ENCODE measurements at regions not wholly inside any gene's neighbourhood (a gene's known extent, or its start where the extent isn't known, plus 50 kb on each side); places are given as distances from the start of the nearest gene placed in this dataset.

DNA sequence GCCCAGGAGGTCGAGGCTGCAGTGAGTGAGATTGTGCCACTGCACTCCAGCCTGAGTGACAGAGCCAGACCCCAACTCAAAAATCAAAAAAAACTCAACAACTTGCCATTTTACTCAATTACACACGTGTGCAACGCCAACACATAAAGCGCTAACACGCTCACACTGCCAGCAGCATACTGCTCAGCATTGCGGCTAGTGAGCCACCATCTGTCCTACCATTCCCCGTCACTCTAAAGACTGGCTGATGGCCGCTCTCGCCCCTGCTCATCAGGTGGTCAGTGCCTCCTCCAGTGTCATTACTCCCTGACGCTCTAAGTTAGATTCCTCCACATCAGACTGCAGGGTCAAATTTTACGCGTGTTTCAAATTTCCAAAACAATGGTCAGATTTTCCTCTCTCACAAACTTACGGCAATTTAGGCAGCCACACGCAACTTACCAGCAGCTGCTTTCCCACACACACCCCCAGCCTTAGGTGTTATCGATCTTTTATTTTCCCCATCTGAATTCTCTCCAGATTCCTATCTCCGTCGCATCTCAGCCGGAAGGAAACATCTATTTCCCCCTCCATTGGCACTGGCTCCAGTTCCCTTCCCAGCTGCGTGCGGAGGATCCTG lies 240.8 kb downstream of the C16orf95 start:
- no peaks in the 10 kb centered on the region for H3K36me3 ChIP-seq (ENCODE audit: control insufficient read depth, insufficient read depth, low read length)
- TF ChIP-seq, protein P1, sequence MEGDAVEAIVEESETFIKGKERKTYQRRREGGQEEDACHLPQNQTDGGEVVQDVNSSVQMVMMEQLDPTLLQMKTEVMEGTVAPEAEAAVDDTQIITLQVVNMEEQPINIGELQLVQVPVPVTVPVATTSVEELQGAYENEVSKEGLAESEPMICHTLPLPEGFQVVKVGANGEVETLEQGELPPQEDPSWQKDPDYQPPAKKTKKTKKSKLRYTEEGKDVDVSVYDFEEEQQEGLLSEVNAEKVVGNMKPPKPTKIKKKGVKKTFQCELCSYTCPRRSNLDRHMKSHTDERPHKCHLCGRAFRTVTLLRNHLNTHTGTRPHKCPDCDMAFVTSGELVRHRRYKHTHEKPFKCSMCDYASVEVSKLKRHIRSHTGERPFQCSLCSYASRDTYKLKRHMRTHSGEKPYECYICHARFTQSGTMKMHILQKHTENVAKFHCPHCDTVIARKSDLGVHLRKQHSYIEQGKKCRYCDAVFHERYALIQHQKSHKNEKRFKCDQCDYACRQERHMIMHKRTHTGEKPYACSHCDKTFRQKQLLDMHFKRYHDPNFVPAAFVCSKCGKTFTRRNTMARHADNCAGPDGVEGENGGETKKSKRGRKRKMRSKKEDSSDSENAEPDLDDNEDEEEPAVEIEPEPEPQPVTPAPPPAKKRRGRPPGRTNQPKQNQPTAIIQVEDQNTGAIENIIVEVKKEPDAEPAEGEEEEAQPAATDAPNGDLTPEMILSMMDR (IDR thresholded peaks at IDR 0.05; ENCODE audit: insufficient read depth, low read length, poor library complexity, severe bottlenecking), result no peak
- H3K4me3 ChIP-seq (replicated peaks; ENCODE audit: low read depth, low read length), result no peak overlapping the region
- no peaks in the 10 kb centered on the region for H3K27me3 ChIP-seq (replicated peaks; ENCODE audit: control insufficient read depth, insufficient read depth, low read length)
- DNase-seq (ENCODE audit: extremely low read depth, insufficient read length), result no peak

DNA sequence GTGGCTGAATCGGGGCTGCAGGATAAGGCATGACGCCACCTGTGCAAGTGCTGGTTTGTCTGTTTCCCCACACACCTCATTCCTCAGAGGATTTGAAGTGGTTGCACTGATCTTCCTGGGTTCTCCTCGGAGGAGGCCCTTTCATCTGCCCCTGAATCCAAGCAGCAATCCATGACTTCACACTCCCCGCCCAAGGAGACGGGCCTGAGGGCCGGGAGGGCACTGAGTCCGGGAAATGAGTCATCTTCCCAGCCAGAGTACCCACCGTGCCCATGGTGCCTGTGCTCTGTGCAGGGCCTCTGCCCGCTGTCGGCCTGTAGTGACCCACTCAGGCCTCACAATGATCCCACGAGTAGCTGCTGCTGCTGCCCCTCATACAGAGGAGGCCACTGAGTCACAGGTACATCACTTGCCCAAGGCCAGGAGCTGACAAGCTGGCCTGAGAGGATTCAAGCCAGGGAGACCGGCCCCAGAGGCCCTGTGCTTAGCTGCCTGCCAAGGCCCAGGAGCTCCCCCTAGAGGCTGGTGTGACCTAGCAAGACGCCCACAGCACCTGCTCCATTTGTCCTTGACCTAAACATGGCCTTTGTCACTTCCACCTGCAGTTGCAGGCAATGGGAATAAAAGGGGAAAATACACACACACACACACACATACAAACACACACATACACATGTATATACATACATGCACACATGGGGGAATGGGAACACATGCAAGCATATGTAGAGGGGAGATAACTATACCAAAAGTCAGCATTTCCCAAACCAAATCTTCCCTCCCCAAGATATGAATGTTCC lies 240.0 kb downstream of the C16orf95 start:
- TF ChIP-seq, protein P1 (IDR thresholded peaks at IDR 0.05; ENCODE audit: insufficient read depth, low read length, poor library complexity, severe bottlenecking), result peak; percentile 89
- Histone ChIP-seq H3K36me3 (ENCODE audit: control insufficient read depth, insufficient read depth, low read length) (no peaks in the 10 kb centered on the region), H3K4me3 (replicated peaks; ENCODE audit: low read depth, low read length) (no peak overlapping the region), H3K27me3 (replicated peaks; ENCODE audit: control insufficient read depth, insufficient read depth, low read length) (no peaks in the 10 kb centered on the region)
- peak; percentile 28 for DNase-seq (ENCODE audit: extremely low read depth, insufficient read length)

- no peak overlapping the region for H3K4me3 ChIP-seq (replicated peaks; ENCODE audit: low read depth, low read length)
- TF ChIP-seq, protein P1 (IDR thresholded peaks at IDR 0.05; ENCODE audit: insufficient read depth, low read length, poor library complexity, severe bottlenecking), result no peak
- H3K36me3 ChIP-seq (ENCODE audit: control insufficient read depth, insufficient read depth, low read length), result no peaks in the 10 kb centered on the region
- no peak for DNase-seq (ENCODE audit: extremely low read depth, insufficient read length)
- no peaks in the 10 kb centered on the region for H3K27me3 ChIP-seq (replicated peaks; ENCODE audit: control insufficient read depth, insufficient read depth, low read length)
Observed at GRCh38 chr16:87077750-87078127, 239.5 kb downstream of the C16orf95 start.

DNA sequence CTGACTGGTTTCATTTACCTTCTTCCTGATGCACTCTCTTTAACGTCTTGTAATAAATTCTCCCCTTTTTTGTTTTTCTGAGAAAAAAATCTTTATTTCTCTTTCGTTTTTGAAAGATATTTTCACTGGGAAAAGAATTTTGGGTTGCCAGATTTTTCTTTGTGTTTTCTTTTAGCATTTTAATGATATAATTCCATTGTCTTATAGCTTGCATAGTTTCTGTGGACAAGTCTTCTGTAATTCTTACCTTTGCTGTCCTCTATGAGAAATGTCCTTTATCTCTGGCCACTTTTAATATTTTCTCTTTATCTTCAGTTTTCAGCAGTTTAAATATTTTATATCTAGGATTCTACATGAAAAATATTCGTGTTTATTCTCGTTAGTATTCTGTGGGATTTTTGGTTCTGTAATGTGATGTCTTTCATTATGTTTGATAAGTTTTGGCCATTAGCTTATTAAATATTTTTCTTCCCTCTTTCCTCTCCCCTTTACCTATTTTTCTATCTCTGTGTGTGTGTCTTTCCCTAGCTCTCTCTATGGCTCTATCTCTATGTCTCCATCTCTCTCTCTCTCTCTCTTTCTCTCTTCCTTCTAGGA lies 236.5 kb downstream of the C16orf95 start:
- DNase-seq (ENCODE audit: extremely low read depth, insufficient read length), result no peak
- TF ChIP-seq, protein P1 (IDR thresholded peaks at IDR 0.05; ENCODE audit: insufficient read depth, low read length, poor library complexity, severe bottlenecking), result no peak
- Histone ChIP-seq H3K27me3 (replicated peaks; ENCODE audit: control insufficient read depth, insufficient read depth, low read length) (no peaks in the 10 kb centered on the region), H3K36me3 (ENCODE audit: control insufficient read depth, insufficient read depth, low read length) (no peaks in the 10 kb centered on the region), H3K4me3 (replicated peaks; ENCODE audit: low read depth, low read length) (no peak overlapping the region)

DNA sequence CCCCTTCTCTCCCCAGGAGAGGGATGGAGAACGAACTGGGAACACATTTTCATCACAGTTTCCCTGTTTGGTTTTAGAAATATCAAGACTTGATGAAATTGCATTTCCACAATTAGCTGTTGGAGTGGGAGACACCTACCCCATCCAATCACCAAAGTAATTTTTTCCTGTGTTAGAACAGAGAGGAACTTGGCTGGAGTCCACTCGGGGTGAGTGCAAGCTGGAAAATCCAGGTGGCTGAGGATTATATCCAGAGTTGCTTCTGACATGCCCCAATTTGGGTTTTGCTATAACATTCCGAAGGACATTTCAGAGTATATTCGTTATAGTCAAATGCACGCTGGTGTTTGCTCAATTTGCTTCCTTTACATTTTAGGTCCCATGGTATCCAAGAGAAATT lies 231.8 kb downstream of the C16orf95 start:
- no peaks in the 10 kb centered on the region for H3K27me3 ChIP-seq (replicated peaks; ENCODE audit: control insufficient read depth, insufficient read depth, low read length)
- TF ChIP-seq, protein P1 (IDR thresholded peaks at IDR 0.05; ENCODE audit: insufficient read depth, low read length, poor library complexity, severe bottlenecking), result no peak
- no peaks in the 10 kb centered on the region for H3K36me3 ChIP-seq (ENCODE audit: control insufficient read depth, insufficient read depth, low read length)
- DNase-seq (ENCODE audit: extremely low read depth, insufficient read length), result no peak
- no peak overlapping the region for H3K4me3 ChIP-seq (replicated peaks; ENCODE audit: low read depth, low read length)

All from GM06990 (cell line).